HL-60 (cell line): ENCODE measurements at regions not wholly inside any gene's neighbourhood (a gene's known extent, or its start where the extent isn't known, plus 50 kb on each side); places are given as distances from the start of the nearest gene placed in this dataset.

Source experiments
- DNase-seq, 2 experiments: peaks; one replicate each; pipeline ENCODE4 v3.0.0-alpha.2; 2010 to 2020; ENCODE audit warnings: low read depth in 1 of 2, low spot score in 1 of 2
- H3K27ac ChIP-seq: fragments of 250-450 bp; sonication (Bioruptor Pico); replicated peaks from 2 replicates; pipeline ENCODE4 v1.5.1; 2020; ENCODE audit warnings: mild to moderate bottlenecking, moderate library complexity
- H3K27me3 ChIP-seq: fragments of 250-450 bp; sonication (Bioruptor Pico); 2 replicates; pipeline ENCODE4 v1.5.1; 2021; ENCODE audit warnings: mild to moderate bottlenecking, moderate library complexity; ENCODE audit not compliant: insufficient read depth, poor library complexity, severe bottlenecking
- H3K4me3 ChIP-seq: replicated peaks from 2 replicates; pipeline ENCODE4 v1.5.1; 2011; ENCODE audit warnings: mild to moderate bottlenecking, control low read depth, low read length; ENCODE audit not compliant: insufficient read depth
- GABPA ChIP-seq: IDR thresholded peaks from 2 replicates; pipeline ENCODE4 v1.6.1; 2012; ENCODE audit warnings: low read depth
- POLR2AphosphoS5 ChIP-seq: IDR thresholded peaks from 2 replicates; pipeline ENCODE4 v1.6.1; 2012; ENCODE audit warnings: low read depth
- REST ChIP-seq: IDR thresholded peaks from 2 replicates; pipeline ENCODE4 v1.6.1; 2012; ENCODE audit warnings: low read depth; ENCODE audit not compliant: insufficient replicate concordance
- SPI1 ChIP-seq: IDR thresholded peaks from 2 replicates; pipeline ENCODE4 v1.6.1; 2012; ENCODE audit warnings: low read depth, mild to moderate bottlenecking, borderline replicate concordance
- TF ChIP-seq, protein P1 (sequence below): IDR thresholded peaks from one replicate; pipeline ENCODE4 v1.5.1; 2011; ENCODE audit warnings: low read length, control low read depth, inconsistent platforms; ENCODE audit not compliant: insufficient read depth

DNA sequence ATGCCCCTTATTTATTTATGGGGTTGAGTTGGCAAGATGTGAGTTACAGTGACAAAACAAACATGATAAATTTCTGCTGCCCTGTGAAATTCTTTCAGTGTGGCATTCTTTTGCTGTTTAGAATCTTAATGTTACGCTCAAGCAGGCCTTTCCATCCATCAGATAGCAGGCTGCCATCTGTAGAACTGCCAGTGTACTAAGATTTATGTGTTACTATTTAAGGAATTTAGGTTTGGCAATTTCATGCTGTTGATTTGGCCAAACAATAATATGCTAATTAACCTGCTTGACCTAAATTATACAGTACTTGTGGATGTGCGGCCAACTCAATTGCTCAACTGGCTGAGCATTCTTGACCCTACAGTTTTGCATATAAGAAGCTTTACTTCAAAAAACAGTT is 477.7 kb upstream of the TPK1 start:
- TF ChIP-seq REST (no peak), POLR2AphosphoS5 (no peak), GABPA (no peak), SPI1 (no peak)
- TF ChIP-seq, protein P1, sequence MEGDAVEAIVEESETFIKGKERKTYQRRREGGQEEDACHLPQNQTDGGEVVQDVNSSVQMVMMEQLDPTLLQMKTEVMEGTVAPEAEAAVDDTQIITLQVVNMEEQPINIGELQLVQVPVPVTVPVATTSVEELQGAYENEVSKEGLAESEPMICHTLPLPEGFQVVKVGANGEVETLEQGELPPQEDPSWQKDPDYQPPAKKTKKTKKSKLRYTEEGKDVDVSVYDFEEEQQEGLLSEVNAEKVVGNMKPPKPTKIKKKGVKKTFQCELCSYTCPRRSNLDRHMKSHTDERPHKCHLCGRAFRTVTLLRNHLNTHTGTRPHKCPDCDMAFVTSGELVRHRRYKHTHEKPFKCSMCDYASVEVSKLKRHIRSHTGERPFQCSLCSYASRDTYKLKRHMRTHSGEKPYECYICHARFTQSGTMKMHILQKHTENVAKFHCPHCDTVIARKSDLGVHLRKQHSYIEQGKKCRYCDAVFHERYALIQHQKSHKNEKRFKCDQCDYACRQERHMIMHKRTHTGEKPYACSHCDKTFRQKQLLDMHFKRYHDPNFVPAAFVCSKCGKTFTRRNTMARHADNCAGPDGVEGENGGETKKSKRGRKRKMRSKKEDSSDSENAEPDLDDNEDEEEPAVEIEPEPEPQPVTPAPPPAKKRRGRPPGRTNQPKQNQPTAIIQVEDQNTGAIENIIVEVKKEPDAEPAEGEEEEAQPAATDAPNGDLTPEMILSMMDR = no peak
- no peaks in the 10 kb centered on the region for H3K27me3 ChIP-seq
- H3K27ac ChIP-seq = no peak overlapping the region
- DNase-seq = no peak
- H3K4me3 ChIP-seq = no peak overlapping the region

- Histone ChIP-seq H3K27me3 (no peaks in the 10 kb centered on the region), H3K27ac (no peak overlapping the region), H3K4me3 (no peak overlapping the region)
- TF ChIP-seq REST (no peak), POLR2AphosphoS5 (no peak), SPI1 (no peak), GABPA (no peak)
- TF ChIP-seq, protein P1 = no peak
- no peak for DNase-seq
Observed at GRCh38 chr7:145293754-145294153, 457.9 kb upstream of the TPK1 start.

DNA sequence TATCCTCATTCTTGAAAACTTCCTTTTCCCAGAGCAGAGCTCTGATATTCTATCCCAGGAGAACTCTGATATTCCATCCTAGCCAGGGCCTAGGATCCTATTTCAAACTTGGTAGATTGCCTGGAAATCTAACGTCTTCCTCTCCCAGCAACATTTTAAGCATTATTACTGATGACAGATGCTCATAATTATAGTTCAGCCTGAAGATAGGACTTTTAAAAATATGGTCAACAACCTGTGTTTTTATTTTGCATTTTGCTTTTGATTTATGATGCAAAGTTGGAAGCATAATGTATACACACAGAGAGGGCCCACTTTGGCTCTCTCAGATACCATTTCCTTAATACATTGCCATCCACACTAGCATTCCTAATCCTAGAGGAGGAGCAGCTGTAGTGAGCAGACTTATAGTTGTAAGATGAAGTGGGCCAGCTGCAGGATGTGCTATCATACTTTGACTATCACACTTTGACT is 457.4 kb upstream of the TPK1 start:
- DNase-seq = no peak
- H3K27me3 ChIP-seq = no peaks in the 10 kb centered on the region
- no peak overlapping the region for H3K4me3 ChIP-seq
- TF ChIP-seq REST (no peak), GABPA (no peak), POLR2AphosphoS5 (no peak), SPI1 (no peak)
- TF ChIP-seq, protein P1 = no peak
- no peak overlapping the region for H3K27ac ChIP-seq
